Prostate gland (tissue), 2 donors: ENCODE measurements at regions not wholly inside any gene's neighbourhood (a gene's known extent, or its start where the extent isn't known, plus 50 kb on each side); places are given as distances from the start of the nearest gene placed in this dataset.

Experiments used
- DNase-seq: peaks from one replicate; pipeline ENCODE4 v3.0.0-alpha.2; 2019; ENCODE audit warnings: low spot score
- H3K27ac ChIP-seq, 2 donors: fragments of 200-600 bp; sonication (generic); 2 replicates each; pipeline ENCODE4 v1.5.1; 2017 to 2019
- H3K27me3 ChIP-seq: fragments of 200-600 bp; sonication (generic); replicated peaks from 2 replicates; pipeline ENCODE4 v1.5.1; 2019; ENCODE audit not compliant: insufficient read depth
- H3K36me3 ChIP-seq, 2 donors: fragments of 200-600 bp; sonication (generic); 1 replicate in 1 of 2; 2 replicates in 1 of 2; pipeline versions ENCODE4 v1.5.1 to v1.8.1; 2017 to 2019
- H3K4me1 ChIP-seq: fragments of 200-600 bp; sonication (generic); replicated peaks from 2 replicates; pipeline ENCODE4 v1.5.1; 2019
- H3K4me3 ChIP-seq, 2 donors: fragments of 200-600 bp; sonication (generic); 2 replicates each; pipeline ENCODE4 v1.5.1; 2017 to 2019
- H3K9me3 ChIP-seq: fragments of 200-600 bp; sonication (generic); 2 replicates; pipeline ENCODE4 v1.5.1; 2017
- CTCF ChIP-seq, 4 experiments: fragments of 200-600 bp in 2 of 4; fragments of 450-650 bp in 2 of 4; sonication (generic) in 2 of 4; IDR thresholded peaks; 1 replicate in 3 of 4; 2 replicates in 1 of 4; pipeline ENCODE4 v1.5.1; 2016 to 2019; ENCODE audit warnings: antibody characterized with exemption in 4 of 4, mild to moderate bottlenecking in 2 of 4, moderate library complexity in 2 of 4
- POLR2A ChIP-seq: fragments of 450-650 bp; IDR thresholded peaks from one replicate; pipeline ENCODE4 v1.6.1; 2016; ENCODE audit warnings: antibody characterized with exemption, mild to moderate bottlenecking
- POLR2AphosphoS5 ChIP-seq: sonication (generic); formaldehyde crosslinking; IDR thresholded peaks from one replicate; pipeline ENCODE4 v1.6.1; 2017; ENCODE audit warnings: antibody characterized with exemption
- WGBS: methylation state at CpG from one replicate; pipeline ENCODE4 v1.1.5; 2018; 5-methylcytosine and 5-hydroxymethylcytosine counted together
- intact Hi-C: fragments of 100-400 bp; cut with DNase I; formaldehyde crosslinking; loops from one replicate; pipeline ENCODE4 v1.14.2; 2022

GRCh38 chr11:10622957-10623791 is 54.7 kb upstream of the LYVE1 start:
- WGBS, result 57% methylated on average over 12 of the region's 12 CpGs
- DNase-seq, result no peak

GRCh38 chr11:10622108-10622507 is 53.6 kb upstream of the LYVE1 start:
- H3K9me3 ChIP-seq, result no peaks in the 10 kb centered on the region
- TF ChIP-seq POLR2AphosphoS5 (no peak), CTCF (IDR thresholded peaks at IDR 0.05) (no peak), POLR2A (no peak)
- WGBS, result 83% methylated on average over 2 of the region's 2 CpGs
- H3K36me3 ChIP-seq, result no peaks in the 10 kb centered on the region
- DNase-seq, result no peak
- intact Hi-C loops, result loop anchor here (10.0 kb wide), 2 partner anchors 113 to 217 kb away; no protein-coding TSS in a partner anchor
- no peak overlapping the region for H3K27ac ChIP-seq
- no peaks in the 10 kb centered on the region for H3K27me3 ChIP-seq
- H3K4me1 ChIP-seq, result no peaks in the 10 kb centered on the region
- H3K4me3 ChIP-seq, result no peak overlapping the region

More at GRCh38 chr11:10622957-10623791, 54.7 kb upstream of the LYVE1 start:
- H3K4me1 ChIP-seq, result no peaks in the 10 kb centered on the region
- peak overlapping the region; percentile 6 to 16 for H3K27ac ChIP-seq
- no peaks in the 10 kb centered on the region for H3K36me3 ChIP-seq
- no peaks in the 10 kb centered on the region for H3K27me3 ChIP-seq
- H3K4me3 ChIP-seq, result no peak overlapping the region
- no peaks in the 10 kb centered on the region for H3K9me3 ChIP-seq
- intact Hi-C loops, result loop anchor here (10.0 kb wide), 2 partner anchors 112 to 218 kb away; no protein-coding TSS in a partner anchor
- TF ChIP-seq POLR2AphosphoS5 (no peak), POLR2A (no peak), CTCF (IDR thresholded peaks at IDR 0.05) (no peak)

GRCh38 chr11:10619131-10619680 is 50.7 kb upstream of the LYVE1 start:
- Histone ChIP-seq H3K36me3 (no peaks in the 10 kb centered on the region), H3K9me3 (no peaks in the 10 kb centered on the region), H3K4me3 (no peak overlapping the region), H3K27ac (peak overlapping the region; percentile 1 to 48), H3K27me3 (no peaks in the 10 kb centered on the region), H3K4me1 (no peaks in the 10 kb centered on the region)
- intact Hi-C loops, result loop anchor here (2.0 kb wide), 1 partner anchor 40 kb away; no protein-coding TSS in a partner anchor
- DNase-seq, result no peak
- TF ChIP-seq POLR2A (no peak), POLR2AphosphoS5 (no peak), CTCF (IDR thresholded peaks at IDR 0.05) (no peak)
- WGBS, result 29% methylated on average over 2 of the region's 2 CpGs

GRCh38 chr11:10618490-10618889 is 50.0 kb upstream of the LYVE1 start:
- no peaks in the 10 kb centered on the region for H3K36me3 ChIP-seq
- WGBS, result 55% methylated on average over 3 of the region's 3 CpGs
- intact Hi-C loops, result loop anchor here (2.0 kb wide), 1 partner anchor 40 kb away; no protein-coding TSS in a partner anchor
- H3K9me3 ChIP-seq, result no peaks in the 10 kb centered on the region
- peak overlapping the region; percentile 1 to 48 for H3K27ac ChIP-seq
- no peak overlapping the region for H3K4me3 ChIP-seq
- H3K4me1 ChIP-seq, result no peaks in the 10 kb centered on the region
- TF ChIP-seq POLR2A, result no peak
- no peak for TF ChIP-seq POLR2AphosphoS5
- TF ChIP-seq CTCF (IDR thresholded peaks at IDR 0.05), result no peak
- H3K27me3 ChIP-seq, result no peaks in the 10 kb centered on the region
- no peak for DNase-seq
